HT1080 (cell line): ENCODE measurements at regions not wholly inside any gene's neighbourhood (a gene's known extent, or its start where the extent isn't known, plus 50 kb on each side); places are given as distances from the start of the nearest gene placed in this dataset. TPM values are rescaled to one million over a fixed set of nuclear protein-coding genes. Genes with fewer than 3 reads are reported as not detected.
"Not testable (repeated sequence)": the region's sequence is repeated elsewhere in the genome, so short reads cannot be mapped to it uniquely, and the experiment has no call there.

Experiments used
- DNase-seq: peaks from one replicate; pipeline ENCODE4 v3.0.0-alpha.2; 2015; ENCODE audit warnings: low read depth
- small RNA-seq: library from RNA; depleted of rRNA; stranded (forward); fragments of <200 nt; gene quantifications from one replicate; pipeline ENCODE3, GENCODE V24; 2014

- DNase-seq, result not testable (repeated sequence)
Measured at GRCh38 chr18:33819692-33820343, 241.8 kb downstream of the ASXL3 start.

GRCh38 chr18:33818145-33818544, 240.1 kb downstream of the ASXL3 start:
- DNase-seq, result no peak

GRCh38 chr18:33817096-33817495, 239.1 kb downstream of the ASXL3 start:
- DNase-seq, result peak; percentile 74

GRCh38 chr18:33814546-33814945, 236.5 kb downstream of the ASXL3 start:
- DNase-seq, result no peak

GRCh38 chr18:33812186-33812585, 234.2 kb downstream of the ASXL3 start:
- no peak for DNase-seq

GRCh38 chr18:33805592-33805991, 227.6 kb downstream of the ASXL3 start:
- no peak for DNase-seq

GRCh38 chr18:33804258-33804657, 226.2 kb downstream of the ASXL3 start:
- DNase-seq, result peak; percentile 38

- no peak for DNase-seq
Measured at GRCh38 chr18:33803636-33804035, 225.6 kb downstream of the ASXL3 start.

GRCh38 chr18:33802955-33803354, 224.9 kb downstream of the ASXL3 start:
- DNase-seq, result no peak

Small RNAs in the stretch of these regions (small RNA-seq; reads per million reads assigned to genes)
- gene RF00019, result not detected
